ENCODE measurements at regions not wholly inside any gene's neighbourhood (a gene's known extent, or its start where the extent isn't known, plus 50 kb on each side); places are given as distances from the start of the nearest gene placed in this dataset.

DNA sequence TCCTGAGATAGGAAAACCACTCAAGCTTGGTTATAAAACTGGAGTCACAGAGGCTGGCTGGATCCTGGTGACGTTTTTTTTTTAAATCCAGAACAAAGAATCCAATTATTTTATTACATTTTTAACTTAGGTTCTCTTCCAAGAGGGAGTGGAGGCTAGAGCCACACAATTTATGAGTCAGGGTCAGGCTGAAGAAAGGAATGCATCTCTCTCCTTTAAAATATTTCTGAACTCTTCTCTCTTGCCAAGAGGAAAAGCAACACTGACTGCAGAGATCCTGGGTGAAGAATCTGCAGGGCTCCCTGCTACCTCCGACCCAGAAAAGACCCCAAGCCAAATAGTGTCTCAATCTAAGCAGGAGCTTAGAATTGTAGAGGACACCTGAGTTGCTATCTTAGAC, 88.5 kb upstream of the SSTR4 start:
- WGBS, 2 donors = 53 to 61% methylated on average over 2 of the region's 2 CpGs

GRCh38 chr20:22949331-22950109, 85.6 kb upstream of the SSTR4 start:
- TF ChIP-seq, protein P1, sequence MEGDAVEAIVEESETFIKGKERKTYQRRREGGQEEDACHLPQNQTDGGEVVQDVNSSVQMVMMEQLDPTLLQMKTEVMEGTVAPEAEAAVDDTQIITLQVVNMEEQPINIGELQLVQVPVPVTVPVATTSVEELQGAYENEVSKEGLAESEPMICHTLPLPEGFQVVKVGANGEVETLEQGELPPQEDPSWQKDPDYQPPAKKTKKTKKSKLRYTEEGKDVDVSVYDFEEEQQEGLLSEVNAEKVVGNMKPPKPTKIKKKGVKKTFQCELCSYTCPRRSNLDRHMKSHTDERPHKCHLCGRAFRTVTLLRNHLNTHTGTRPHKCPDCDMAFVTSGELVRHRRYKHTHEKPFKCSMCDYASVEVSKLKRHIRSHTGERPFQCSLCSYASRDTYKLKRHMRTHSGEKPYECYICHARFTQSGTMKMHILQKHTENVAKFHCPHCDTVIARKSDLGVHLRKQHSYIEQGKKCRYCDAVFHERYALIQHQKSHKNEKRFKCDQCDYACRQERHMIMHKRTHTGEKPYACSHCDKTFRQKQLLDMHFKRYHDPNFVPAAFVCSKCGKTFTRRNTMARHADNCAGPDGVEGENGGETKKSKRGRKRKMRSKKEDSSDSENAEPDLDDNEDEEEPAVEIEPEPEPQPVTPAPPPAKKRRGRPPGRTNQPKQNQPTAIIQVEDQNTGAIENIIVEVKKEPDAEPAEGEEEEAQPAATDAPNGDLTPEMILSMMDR (IDR thresholded peaks at IDR 0.05) = no peak
- Histone ChIP-seq H3K4me1 (no peaks in the 10 kb centered on the region), H3K36me3 (no peaks in the 10 kb centered on the region), H3K4me3 (no peak overlapping the region), H3K27ac (no peak overlapping the region), H3K27me3 (peaks cover 0 to 36% (median 23%) of the 10 kb centered on the region in 7 donors), H3K9me3 (peaks cover 0 to under 1% (median 0%) of the 10 kb centered on the region in 11 donors)
- DNase-seq = no peak
- intact Hi-C loops (cut with DNase I) = loop anchor here in 1 of 10 donors (10.0 kb wide), 1 partner anchor 1445 kb away; no protein-coding TSS in a partner anchor
- ATAC-seq = no peak
- WGBS, 2 donors = 83 to 92% methylated on average over 5 of the region's 5 CpGs

More for the DNA sequence above, 88.5 kb upstream of the SSTR4 start:
- TF ChIP-seq, protein P1 (IDR thresholded peaks at IDR 0.05) = no peak
- H3K27ac ChIP-seq = no peak overlapping the region
- H3K4me3 ChIP-seq = no peak overlapping the region
- ATAC-seq = no peak
- H3K9me3 ChIP-seq = peaks cover 0 to 4% (median 0%) of the 10 kb centered on the region in 11 donors
- intact Hi-C loops (cut with DNase I) = loop anchor here in 1 of 10 donors (10.0 kb wide), 1 partner anchor 1448 kb away; no protein-coding TSS in a partner anchor
- DNase-seq = no peak
- peaks cover 0 to 40% (median 29%) of the 10 kb centered on the region in 7 donors for H3K27me3 ChIP-seq
- H3K4me1 ChIP-seq = no peaks in the 10 kb centered on the region
- no peaks in the 10 kb centered on the region for H3K36me3 ChIP-seq

- 95 to 100% methylated on average over 1 of the region's 1 CpG for whole genome bisulfite sequencing, 2 donors
- peaks cover 0 to 25% (median 6%) of the 10 kb centered on the region in 7 donors for H3K27me3 ChIP-seq
- TF ChIP-seq, protein P1 (IDR thresholded peaks at IDR 0.05) = no peak
- H3K4me3 ChIP-seq = no peak overlapping the region
- intact Hi-C loops (cut with DNase I) = no loop called here
- DNase-seq (no peak), ATAC-seq (no peak)
- H3K9me3 ChIP-seq = no peaks in the 10 kb centered on the region
- no peak overlapping the region for H3K27ac ChIP-seq
- H3K4me1 ChIP-seq = no peaks in the 10 kb centered on the region
- H3K36me3 ChIP-seq = no peaks in the 10 kb centered on the region
Measured at GRCh38 chr20:22951966-22952365, 83.1 kb upstream of the SSTR4 start.

GRCh38 chr20:22954661-22955060, 80.5 kb upstream of the SSTR4 start:
- H3K27me3 ChIP-seq = peaks cover 0 to 22% (median 0%) of the 10 kb centered on the region in 7 donors
- H3K27ac ChIP-seq = no peak overlapping the region
- ATAC-seq (no peak), DNase-seq (no peak)
- no peaks in the 10 kb centered on the region for H3K9me3 ChIP-seq
- intact Hi-C loops (cut with DNase I) = no loop called here
- H3K4me1 ChIP-seq = no peaks in the 10 kb centered on the region
- TF ChIP-seq, protein P1 (IDR thresholded peaks at IDR 0.05) = no peak
- no peak overlapping the region for H3K4me3 ChIP-seq
- 93 to 95% methylated on average over 3 of the region's 3 CpGs for WGBS, 2 donors
- no peaks in the 10 kb centered on the region for H3K36me3 ChIP-seq
